ENCODE measurements at regions not wholly inside any gene's neighbourhood (a gene's known extent, or its start where the extent isn't known, plus 50 kb on each side); places are given as distances from the start of the nearest gene placed in this dataset.

GRCh38 chr10:29142516-29143314, 146.2 kb upstream of the LYZL1 start:
- Mint-ChIP-seq H3K4me3 (no peak overlapping the region), H3K27me3 (peaks cover 9% of the 10 kb centered on the region), H3K4me1 (no peaks in the 10 kb centered on the region), H3K9me3 (no peaks in the 10 kb centered on the region), H3K27ac (no peak overlapping the region), H3K36me3 (no peaks in the 10 kb centered on the region)
- ATAC-seq, result peak; percentile 12

- H3K9me3 Mint-ChIP-seq, result no peaks in the 10 kb centered on the region
- no peaks in the 10 kb centered on the region for H3K36me3 Mint-ChIP-seq
- H3K27ac Mint-ChIP-seq, result no peak overlapping the region
- peaks cover 9% of the 10 kb centered on the region for H3K27me3 Mint-ChIP-seq
- ATAC-seq, result no peak
- no peaks in the 10 kb centered on the region for H3K4me1 Mint-ChIP-seq
- no peak overlapping the region for H3K4me3 Mint-ChIP-seq
Observed at GRCh38 chr10:29144126-29144525, 144.7 kb upstream of the LYZL1 start.

- H3K9me3 Mint-ChIP-seq, result no peaks in the 10 kb centered on the region
- H3K4me1 Mint-ChIP-seq, result no peaks in the 10 kb centered on the region
- no peaks in the 10 kb centered on the region for H3K36me3 Mint-ChIP-seq
- no peak for ATAC-seq
- no peak overlapping the region for H3K27ac Mint-ChIP-seq
- peaks cover 9% of the 10 kb centered on the region for H3K27me3 Mint-ChIP-seq
- no peak overlapping the region for H3K4me3 Mint-ChIP-seq
Observed at GRCh38 chr10:29146311-29147100, 142.4 kb upstream of the LYZL1 start.

GRCh38 chr10:29150010-29150409, 138.9 kb upstream of the LYZL1 start:
- H3K4me3 Mint-ChIP-seq, result no peak overlapping the region
- no peaks in the 10 kb centered on the region for H3K36me3 Mint-ChIP-seq
- no peaks in the 10 kb centered on the region for H3K27me3 Mint-ChIP-seq
- no peak for ATAC-seq
- H3K9me3 Mint-ChIP-seq, result no peaks in the 10 kb centered on the region
- H3K4me1 Mint-ChIP-seq, result no peaks in the 10 kb centered on the region
- H3K27ac Mint-ChIP-seq, result no peak overlapping the region

- H3K27ac Mint-ChIP-seq, result no peak overlapping the region
- H3K4me3 Mint-ChIP-seq, result no peak overlapping the region
- H3K36me3 Mint-ChIP-seq, result no peaks in the 10 kb centered on the region
- H3K9me3 Mint-ChIP-seq, result no peaks in the 10 kb centered on the region
- ATAC-seq, result peak; percentile 34
- no peaks in the 10 kb centered on the region for H3K4me1 Mint-ChIP-seq
- H3K27me3 Mint-ChIP-seq, result no peaks in the 10 kb centered on the region
Observed at GRCh38 chr10:29151005-29151404, 137.9 kb upstream of the LYZL1 start.

- no peaks in the 10 kb centered on the region for H3K4me1 Mint-ChIP-seq
- ATAC-seq, result no peak
- no peaks in the 10 kb centered on the region for H3K36me3 Mint-ChIP-seq
- H3K27ac Mint-ChIP-seq, result no peak overlapping the region
- H3K27me3 Mint-ChIP-seq, result no peaks in the 10 kb centered on the region
- H3K4me3 Mint-ChIP-seq, result no peak overlapping the region
- peaks cover 3% of the 10 kb centered on the region for H3K9me3 Mint-ChIP-seq
Observed at GRCh38 chr10:29157321-29157720, 131.5 kb upstream of the LYZL1 start.

GRCh38 chr10:29158066-29158465, 130.8 kb upstream of the LYZL1 start:
- no peak overlapping the region for H3K4me3 Mint-ChIP-seq
- no peak for ATAC-seq
- H3K4me1 Mint-ChIP-seq, result no peaks in the 10 kb centered on the region
- H3K27me3 Mint-ChIP-seq, result no peaks in the 10 kb centered on the region
- H3K27ac Mint-ChIP-seq, result no peak overlapping the region
- no peaks in the 10 kb centered on the region for H3K36me3 Mint-ChIP-seq
- H3K9me3 Mint-ChIP-seq, result peaks cover 3% of the 10 kb centered on the region

GRCh38 chr10:29160150-29160617, 128.7 kb upstream of the LYZL1 start:
- H3K27me3 Mint-ChIP-seq, result no peaks in the 10 kb centered on the region
- H3K36me3 Mint-ChIP-seq, result no peaks in the 10 kb centered on the region
- no peak for ATAC-seq
- no peak overlapping the region for H3K27ac Mint-ChIP-seq
- no peak overlapping the region for H3K4me3 Mint-ChIP-seq
- no peaks in the 10 kb centered on the region for H3K4me1 Mint-ChIP-seq
- peaks cover 5% of the 10 kb centered on the region for H3K9me3 Mint-ChIP-seq

- Mint-ChIP-seq H3K36me3 (no peaks in the 10 kb centered on the region), H3K4me1 (no peaks in the 10 kb centered on the region), H3K27me3 (no peaks in the 10 kb centered on the region), H3K9me3 (peaks cover 15% of the 10 kb centered on the region), H3K27ac (no peak overlapping the region), H3K4me3 (no peak overlapping the region)
- ATAC-seq, result no peak
Observed at GRCh38 chr10:29163746-29164145, 125.1 kb upstream of the LYZL1 start.

GRCh38 chr10:29166713-29167112, 122.2 kb upstream of the LYZL1 start:
- Mint-ChIP-seq H3K9me3 (peaks cover 21% of the 10 kb centered on the region), H3K4me1 (no peaks in the 10 kb centered on the region)

GRCh38 chr10:29169021-29169420, 119.8 kb upstream of the LYZL1 start:
- H3K9me3 Mint-ChIP-seq, result peaks cover 21% of the 10 kb centered on the region
- peaks cover 5% of the 10 kb centered on the region for H3K36me3 Mint-ChIP-seq
- no peak for ATAC-seq
- H3K27me3 Mint-ChIP-seq, result no peaks in the 10 kb centered on the region
- H3K4me3 Mint-ChIP-seq, result no peak overlapping the region
- no peaks in the 10 kb centered on the region for H3K4me1 Mint-ChIP-seq
- no peak overlapping the region for H3K27ac Mint-ChIP-seq

More at GRCh38 chr10:29166713-29167112, 122.2 kb upstream of the LYZL1 start:
- H3K4me3 Mint-ChIP-seq, result no peak overlapping the region
- H3K27me3 Mint-ChIP-seq, result no peaks in the 10 kb centered on the region
- H3K36me3 Mint-ChIP-seq, result peaks cover 5% of the 10 kb centered on the region
- no peak for ATAC-seq
- H3K27ac Mint-ChIP-seq, result no peak overlapping the region

GRCh38 chr10:29171717-29172116, 117.2 kb upstream of the LYZL1 start:
- Mint-ChIP-seq H3K4me1 (no peaks in the 10 kb centered on the region), H3K4me3 (no peak overlapping the region), H3K27ac (no peak overlapping the region), H3K27me3 (no peaks in the 10 kb centered on the region), H3K36me3 (peaks cover 5% of the 10 kb centered on the region), H3K9me3 (peaks cover 15% of the 10 kb centered on the region)
- ATAC-seq, result no peak

- no peaks in the 10 kb centered on the region for H3K4me1 Mint-ChIP-seq
- H3K36me3 Mint-ChIP-seq, result peaks cover 5% of the 10 kb centered on the region
- H3K9me3 Mint-ChIP-seq, result peaks cover 10% of the 10 kb centered on the region
- no peak overlapping the region for H3K4me3 Mint-ChIP-seq
- no peak overlapping the region for H3K27ac Mint-ChIP-seq
- ATAC-seq, result no peak
- H3K27me3 Mint-ChIP-seq, result no peaks in the 10 kb centered on the region
Observed at GRCh38 chr10:29174389-29174788, 114.5 kb upstream of the LYZL1 start.

- H3K4me1 Mint-ChIP-seq, result no peaks in the 10 kb centered on the region
- ATAC-seq, result no peak
- peaks cover 7% of the 10 kb centered on the region for H3K9me3 Mint-ChIP-seq
- no peak overlapping the region for H3K4me3 Mint-ChIP-seq
- H3K27ac Mint-ChIP-seq, result no peak overlapping the region
- no peaks in the 10 kb centered on the region for H3K36me3 Mint-ChIP-seq
- no peaks in the 10 kb centered on the region for H3K27me3 Mint-ChIP-seq
Observed at GRCh38 chr10:29176845-29177832, 111.7 kb upstream of the LYZL1 start.

- Mint-ChIP-seq H3K27me3 (no peaks in the 10 kb centered on the region), H3K9me3 (peaks cover 3% of the 10 kb centered on the region), H3K36me3 (no peaks in the 10 kb centered on the region), H3K4me1 (no peaks in the 10 kb centered on the region), H3K27ac (no peak overlapping the region), H3K4me3 (no peak overlapping the region)
- no peak for ATAC-seq
Observed at GRCh38 chr10:29181936-29182335, 106.9 kb upstream of the LYZL1 start.
